ENCODE measurements at regions not wholly inside any gene's neighbourhood (a gene's known extent, or its start where the extent isn't known, plus 50 kb on each side); places are given as distances from the start of the nearest gene placed in this dataset.
"Not testable (repeated sequence)": the region's sequence is repeated elsewhere in the genome, so short reads cannot be mapped to it uniquely, and the experiment has no call there.

DNA sequence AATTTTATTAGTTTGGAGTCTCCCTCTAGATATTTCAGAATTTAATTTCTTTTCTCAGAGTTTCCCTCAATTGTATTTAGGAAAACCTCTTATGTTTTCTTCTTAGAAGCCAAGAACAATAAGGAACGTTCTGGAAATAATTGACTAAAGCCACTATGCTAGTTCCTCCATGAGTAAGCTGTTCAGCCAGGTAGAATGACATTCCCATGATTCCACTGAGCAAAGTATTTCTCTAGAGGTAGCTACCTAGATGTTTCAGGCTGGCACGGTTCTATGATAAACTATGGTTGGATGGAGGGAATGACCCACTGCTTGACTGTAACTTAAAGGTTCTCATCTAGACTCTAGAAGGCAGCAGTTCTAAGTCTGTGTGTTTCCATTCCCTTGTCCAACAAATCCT, 62.4 kb downstream of the CLDN17 start:
- no peak for DNase-seq (ENCODE audit: low spot score)

DNA sequence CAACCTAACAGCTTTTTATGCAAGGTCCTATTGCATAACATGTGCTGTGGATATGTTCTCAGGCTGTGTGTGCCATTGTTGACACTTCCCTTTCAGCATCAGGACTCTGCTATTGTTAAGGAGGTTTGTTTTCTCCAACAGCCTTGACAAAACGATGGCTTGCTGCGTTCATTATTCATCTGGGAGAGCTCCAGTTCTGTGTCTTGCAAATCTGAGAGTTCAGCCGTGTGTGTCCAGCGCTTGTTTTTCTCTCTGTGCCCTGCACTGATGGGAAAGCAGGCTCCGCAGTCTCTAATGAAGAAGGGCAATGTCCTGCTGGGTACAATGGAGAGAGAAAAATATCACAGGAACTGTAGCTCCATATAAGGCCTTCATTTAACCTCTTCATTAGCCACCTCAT, 63.7 kb downstream of the CLDN17 start:
- DNase-seq (ENCODE audit: low spot score) = peak; percentile 8

DNA sequence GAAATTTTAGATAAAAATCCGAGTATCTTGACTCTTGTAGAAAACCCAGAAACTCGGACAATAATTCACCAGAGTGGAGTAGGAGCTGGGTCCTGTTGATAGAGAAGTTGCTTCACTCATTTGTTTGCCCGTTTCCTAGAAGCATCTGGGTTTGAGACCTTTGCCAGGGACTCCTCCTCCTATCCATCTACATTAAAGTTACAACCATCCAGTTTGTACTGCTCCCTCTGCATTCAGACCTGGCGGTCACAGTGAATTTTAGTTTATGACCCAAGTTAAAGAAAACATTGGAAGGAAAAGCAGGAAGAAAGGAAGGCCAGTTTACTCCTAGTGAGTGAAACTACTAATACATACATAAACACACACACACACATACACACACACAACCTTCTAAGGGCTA, 64.6 kb downstream of the CLDN17 start:
- no peak for DNase-seq (ENCODE audit: low spot score)

DNA sequence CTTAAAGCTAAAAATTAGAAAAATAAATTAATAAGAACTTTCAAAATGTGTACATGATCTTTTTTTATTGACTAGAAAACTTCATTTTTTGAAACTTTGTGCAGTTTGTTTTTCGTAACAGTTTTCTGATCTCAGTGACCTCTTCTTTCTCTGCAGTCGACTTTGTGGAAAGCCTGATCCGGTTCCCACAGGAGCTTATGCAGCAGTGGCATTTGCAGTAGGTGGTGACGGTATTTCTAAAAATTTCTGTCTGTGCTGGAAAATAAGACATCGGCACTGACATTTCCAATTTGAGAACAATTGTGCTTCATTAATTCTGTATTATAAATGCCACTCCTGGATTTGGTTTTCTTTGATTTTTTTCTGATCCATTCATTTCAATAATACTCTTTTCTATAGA, 68.8 kb downstream of the CLDN17 start:
- DNase-seq (ENCODE audit: low spot score) = no peak

DNA sequence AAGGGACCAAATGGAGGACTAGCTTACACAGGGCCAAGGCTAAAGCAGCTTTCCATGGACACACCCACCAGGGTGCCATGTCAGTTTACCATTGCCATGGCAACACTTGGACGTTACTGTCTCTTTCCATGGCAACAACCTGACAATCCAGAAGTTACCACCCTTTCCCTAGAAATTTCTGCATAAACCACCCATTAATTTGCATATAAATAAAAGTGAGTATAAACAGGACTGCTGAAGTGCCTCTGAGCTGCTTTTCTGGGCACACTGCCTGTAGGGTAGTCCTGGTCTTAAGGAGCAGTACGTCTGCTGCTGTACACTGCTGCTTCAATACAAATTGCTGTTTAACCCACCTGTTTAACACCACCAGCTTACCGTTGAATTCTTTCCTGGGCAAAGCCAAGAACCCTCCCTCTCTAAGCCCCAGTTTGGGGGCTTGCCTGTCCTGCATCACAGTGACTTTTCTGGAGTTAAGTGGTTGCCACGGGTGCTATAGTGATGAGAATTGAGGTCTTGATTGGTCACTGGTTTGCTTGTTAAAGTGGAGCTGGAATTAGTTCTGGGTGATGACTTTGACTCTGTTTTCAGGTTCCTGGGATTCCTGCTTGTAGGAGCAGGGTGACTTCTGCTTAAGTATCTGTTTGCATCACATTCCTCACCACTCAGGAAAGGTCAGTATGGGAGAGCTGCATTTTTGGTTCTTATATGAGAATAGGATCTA, 83.2 kb downstream of the CLDN17 start:
- peak; percentile 6 for DNase-seq (ENCODE audit: low spot score)

DNA sequence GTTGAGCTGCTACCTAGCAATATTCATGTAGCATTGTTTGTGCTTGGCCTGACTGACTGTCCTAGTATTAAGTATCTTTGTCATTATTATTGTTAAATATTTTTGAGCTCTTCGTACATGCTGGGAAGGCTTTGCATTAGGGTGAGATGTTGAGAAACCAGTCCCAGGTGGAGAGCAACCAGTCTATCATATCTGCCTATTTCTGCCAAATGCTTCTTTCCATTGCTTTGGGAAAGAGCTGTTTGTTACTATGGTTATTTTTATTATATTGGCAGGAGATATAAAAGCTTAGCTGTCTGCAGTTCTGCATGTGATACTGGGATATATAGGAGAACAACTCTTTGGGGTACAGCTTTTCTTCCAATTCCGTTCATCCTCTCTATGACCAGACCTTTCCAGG, 85.1 kb downstream of the CLDN17 start:
- no peak for DNase-seq (ENCODE audit: low spot score)

DNA sequence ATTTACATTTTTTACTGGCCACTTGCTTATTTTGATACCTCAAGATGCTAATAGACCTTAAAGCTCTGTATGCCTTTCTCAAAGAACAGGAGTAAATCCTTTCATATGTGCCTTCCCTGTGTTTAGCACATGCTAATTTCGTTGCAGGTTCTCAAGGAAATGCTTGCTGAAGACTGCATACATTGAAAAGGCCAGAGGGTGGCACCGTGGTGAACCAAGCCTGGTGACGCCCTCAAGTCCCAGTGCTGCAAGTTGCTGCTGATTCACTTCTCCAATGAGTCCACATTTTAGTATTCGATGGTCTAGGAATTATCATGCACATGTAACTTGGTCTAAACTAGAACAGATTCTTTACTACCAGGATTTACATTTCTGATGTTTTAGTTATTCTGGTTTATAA, 94.1 kb downstream of the CLDN17 start:
- peak; percentile 5 for DNase-seq (ENCODE audit: low spot score)

DNA sequence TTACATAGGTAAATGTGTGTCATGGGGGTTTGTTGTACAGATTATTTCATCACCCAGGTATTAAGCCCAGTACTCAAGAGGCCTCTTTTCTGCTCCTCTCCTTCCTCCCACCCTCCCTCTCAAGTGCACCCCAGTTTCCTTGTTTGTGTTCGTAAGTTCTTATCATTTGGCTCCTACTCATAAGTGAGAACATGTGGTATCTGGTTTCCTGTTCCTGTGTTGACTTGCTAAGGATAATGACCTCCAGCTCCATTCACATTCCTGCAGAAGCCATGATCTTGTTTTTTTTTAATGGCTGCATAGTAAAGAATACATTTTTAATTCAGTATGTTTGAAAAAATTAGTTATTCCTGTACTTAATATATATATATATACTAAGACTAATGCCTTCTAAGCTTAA, 107.7 kb downstream of the CLDN17 start:
- DNase-seq (ENCODE audit: low spot score) = no peak

DNA sequence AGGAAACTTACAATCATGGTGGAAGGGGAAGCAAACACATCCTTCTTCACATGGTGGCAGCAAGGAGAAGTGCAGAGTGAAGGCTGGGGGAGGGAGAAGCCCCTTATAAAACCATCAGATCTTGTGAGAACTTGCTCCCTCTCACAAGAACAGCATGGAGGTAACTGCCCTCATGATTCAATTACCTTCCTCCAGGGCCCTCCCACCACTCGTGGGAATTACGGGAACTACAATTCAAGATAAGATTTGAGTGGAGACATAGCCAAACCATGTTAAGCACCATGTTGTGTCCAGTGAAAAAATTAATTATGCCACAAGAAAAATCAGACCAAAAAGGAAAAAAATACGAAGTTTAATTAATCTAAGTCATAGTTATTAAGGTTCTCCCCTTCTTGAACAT, 109.5 kb downstream of the CLDN17 start:
- no peak for DNase-seq (ENCODE audit: low spot score)

DNA sequence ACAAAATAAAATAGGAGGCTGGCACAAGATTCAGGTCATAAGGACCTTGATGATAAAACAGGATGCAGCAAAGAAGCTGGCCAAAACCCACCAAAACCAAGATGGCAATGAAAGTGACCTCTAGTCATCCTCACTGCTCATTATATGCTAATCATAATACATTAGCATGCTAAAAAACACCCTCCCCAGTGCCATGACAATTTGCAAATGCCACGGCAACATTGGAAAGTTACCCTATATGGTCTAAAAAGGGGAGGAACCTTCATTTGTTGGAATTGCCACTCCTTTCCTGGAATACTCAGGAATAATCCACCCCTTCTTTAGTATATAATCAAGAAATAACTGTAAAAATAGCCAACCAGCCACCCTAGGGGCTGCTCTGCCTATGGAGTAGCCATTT, 108.8 kb upstream of the GRIK1 start:
- no peak for DNase-seq (ENCODE audit: low spot score)

DNA sequence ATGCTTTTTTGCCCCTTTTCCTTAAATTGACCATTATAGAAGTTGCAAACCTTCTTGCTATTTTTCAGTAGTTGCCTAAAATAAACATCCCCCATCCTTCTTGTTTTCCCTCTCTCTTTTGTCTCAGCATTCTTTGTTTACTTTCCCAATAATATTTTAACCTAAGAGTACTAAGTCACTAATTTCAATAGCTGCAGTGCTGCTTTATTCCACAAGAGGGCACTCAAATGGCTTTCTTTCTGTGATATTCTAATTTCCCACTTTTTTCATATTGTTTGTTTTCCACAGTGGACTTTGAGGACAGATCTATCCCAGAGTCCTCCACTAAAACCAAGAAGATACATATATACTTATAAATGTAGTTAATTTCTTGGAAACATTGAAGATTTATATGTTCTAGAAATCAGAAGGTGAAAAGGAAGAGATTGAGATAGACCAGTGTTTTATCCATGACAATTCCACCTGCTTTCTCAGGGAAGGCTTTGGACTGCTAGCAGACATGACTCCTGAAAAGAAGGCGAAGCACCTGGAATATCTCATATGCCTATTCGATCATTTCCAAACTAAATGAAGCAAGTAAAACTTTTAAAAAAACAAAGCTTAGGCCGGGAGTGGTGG, 104.8 kb upstream of the GRIK1 start:
- peak; percentile 4 for DNase-seq (ENCODE audit: low spot score)

DNA sequence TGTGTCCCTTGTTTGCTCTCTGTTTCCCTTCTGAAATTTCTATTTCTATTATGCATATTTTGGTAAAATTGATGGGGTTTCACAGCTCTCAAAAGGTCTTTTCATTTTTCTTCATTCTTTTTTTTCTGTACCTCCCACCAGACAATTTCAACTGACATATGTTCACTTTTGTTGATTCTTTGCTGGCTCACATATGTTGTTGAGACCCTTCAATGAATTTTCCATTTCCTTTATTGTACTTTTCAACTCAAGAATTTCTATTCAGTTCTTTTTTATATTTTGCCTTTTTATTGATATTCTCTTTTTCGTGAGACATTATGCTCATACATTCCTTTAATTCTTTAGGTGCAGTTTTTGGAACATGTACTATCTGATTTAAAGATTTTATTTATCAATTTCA, 102.6 kb upstream of the GRIK1 start:
- no peak for DNase-seq (ENCODE audit: low spot score)

DNA sequence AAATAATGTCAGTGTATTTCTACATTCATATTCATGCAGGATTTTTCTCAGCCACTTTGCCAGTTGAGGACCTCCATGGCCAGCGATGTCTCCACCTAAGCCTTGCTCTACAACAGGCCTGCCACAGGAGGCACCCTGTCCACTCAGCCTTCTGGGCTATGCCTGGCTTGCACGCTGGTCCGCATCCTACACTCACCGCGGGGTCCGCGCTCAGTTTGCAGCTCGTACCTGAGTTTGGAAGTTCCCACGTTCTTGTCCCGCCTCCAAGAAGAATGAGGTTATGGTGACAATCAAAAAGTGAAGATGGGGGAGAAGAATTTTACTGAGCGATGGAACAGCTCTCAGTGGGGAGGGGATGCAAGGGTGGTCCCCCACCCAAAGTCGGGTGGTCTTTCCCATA, 93.6 kb upstream of the GRIK1 start:
- no peak for DNase-seq (ENCODE audit: low spot score)

DNA sequence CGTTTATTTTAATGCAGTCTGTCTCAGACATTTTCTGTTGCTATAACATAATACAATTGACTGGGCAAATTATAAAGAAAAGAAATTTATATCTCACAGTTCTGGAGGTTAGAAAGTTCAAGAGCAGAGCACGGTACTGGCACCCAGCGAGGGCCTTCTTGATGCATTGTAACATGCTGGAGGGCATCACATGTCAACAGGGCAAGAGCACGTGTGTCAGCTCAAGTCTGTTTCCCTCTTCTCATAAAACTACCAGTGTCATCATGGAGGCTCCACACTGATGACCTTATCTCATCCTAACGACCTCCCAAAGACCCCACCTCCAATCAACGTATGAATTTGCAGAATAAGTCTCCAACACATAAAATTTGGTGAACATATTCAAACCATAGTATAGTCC, 90.6 kb upstream of the GRIK1 start:
- DNase-seq (ENCODE audit: low spot score) = no peak

DNA sequence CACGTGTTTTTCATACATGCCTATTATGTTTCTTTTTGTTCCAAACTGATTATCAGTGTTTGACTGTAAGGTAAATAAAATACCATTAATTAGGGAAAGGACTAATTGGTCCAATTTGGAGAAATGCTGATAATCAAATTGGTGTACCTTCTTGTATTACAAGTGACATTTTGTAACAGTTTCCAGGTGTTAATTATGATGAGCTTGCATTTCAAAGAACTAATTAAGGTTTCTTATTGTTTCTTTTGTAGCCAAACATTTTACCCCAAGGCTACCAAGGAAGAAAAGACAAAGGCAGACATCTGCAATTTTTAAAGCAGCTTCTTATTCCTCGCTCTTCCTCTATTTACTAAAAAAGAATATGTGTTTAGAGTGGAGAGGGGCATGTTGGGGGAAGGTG, 88.7 kb upstream of the GRIK1 start:
- DNase-seq (ENCODE audit: low spot score) = no peak

DNA sequence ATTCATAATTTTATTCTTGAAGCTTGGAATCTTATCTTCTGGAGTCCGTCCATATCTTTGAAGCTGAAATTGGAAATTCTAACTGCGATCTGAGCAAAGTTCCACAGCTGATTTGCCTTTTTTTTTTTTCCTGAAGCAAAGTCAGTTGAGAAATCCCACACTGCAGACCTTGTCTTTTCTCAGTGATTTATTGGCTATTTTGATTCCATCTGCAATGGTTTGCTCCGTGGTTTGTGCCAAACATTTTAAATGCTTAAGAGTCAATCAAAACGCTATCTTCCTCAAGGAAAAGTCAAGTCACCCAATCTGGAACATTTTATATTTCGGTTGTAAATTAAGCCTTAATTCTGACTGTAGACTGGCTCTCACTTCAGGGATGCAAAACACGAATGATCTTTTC, 88.2 kb upstream of the GRIK1 start:
- no peak for DNase-seq (ENCODE audit: low spot score)

DNA sequence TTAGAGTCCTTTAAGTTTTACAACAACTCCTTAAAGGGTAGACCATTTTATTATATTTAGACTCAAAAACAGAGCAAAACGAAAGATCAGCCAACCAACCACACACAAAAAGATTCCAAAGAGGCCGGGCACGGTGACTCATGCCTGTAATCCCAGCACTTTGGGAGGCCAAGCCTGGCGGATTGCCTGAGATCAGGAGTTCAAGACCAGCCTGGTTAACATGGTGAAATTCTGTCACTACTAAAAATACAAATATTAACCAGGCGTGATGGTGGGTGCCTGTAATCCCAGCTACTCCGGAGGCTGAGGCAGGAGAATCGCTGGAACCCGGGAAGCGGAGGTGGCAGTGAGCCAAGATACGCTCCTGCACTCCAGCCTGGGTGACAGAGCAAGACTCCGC, 83.3 kb upstream of the GRIK1 start:
- not testable (repeated sequence) for DNase-seq (ENCODE audit: low spot score)

DNA sequence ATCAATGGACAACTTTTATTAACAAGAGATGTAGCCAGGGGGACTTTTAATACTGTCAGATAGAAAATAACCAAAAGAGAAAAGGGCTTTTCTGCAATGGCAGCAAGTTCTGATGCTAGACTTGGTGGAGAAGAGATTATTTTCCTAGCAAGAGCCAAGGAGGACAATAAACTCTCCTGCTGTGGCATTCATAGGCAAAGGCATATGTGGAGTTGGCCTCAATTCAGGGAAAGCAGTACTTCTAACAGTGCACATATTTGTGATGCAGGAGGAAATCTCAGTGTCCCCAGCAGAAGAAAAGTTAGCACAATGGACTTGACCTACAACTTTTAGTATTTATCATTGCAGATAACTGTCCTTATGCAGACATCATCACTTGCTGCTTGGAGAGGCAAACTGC, 75.1 kb upstream of the GRIK1 start:
- no peak for DNase-seq (ENCODE audit: low spot score)

DNA sequence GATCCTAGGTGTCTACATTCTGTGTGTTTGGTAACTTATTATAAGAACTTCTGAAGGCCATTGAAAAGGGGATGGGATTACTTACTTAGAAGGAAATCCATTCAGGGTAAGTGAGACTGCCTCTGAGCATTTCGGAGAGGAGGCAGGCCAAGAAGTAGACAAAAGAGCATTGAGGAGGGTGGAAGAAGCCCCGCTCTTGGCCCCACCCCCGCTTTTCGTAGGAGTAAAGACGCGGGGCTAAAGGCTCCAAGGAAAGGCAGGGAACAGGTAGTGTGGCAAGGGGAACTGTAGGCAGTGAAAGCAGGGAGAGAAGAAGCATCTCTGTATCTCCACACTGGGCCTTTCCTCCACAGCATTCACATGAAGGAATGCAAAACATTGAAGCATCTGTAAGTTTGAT, 51.8 kb upstream of the GRIK1 start:
- DNase-seq (ENCODE audit: low spot score) = no peak

DNA sequence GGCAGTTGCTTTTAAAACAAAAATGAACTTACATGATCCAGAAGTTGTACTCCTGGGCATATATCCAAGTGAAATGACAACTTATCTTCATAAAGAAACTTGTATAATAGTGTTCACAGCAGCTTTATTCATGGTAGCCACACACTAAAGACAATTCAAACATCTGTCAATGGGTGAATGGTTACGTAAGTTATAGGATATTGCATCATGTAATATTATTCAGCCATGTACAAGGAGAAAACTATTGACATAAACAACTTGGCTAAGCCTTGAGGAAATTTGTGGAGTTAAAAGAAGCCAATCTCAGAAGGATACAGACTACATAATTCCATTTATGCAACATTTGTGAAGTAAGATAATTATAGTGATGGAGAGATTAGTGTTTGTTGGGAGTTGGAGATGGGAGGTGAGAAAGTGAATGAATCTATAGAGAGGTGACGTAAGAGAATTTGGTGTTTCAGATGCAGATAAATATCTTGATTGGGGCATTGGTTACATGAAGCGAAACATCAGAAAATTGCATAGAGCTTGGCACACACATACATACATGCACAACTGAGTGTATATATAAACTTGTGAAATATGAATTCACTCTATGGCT, 49.9 kb upstream of the GRIK1 start:
- no peak for DNase-seq (ENCODE audit: low spot score)
